Globus pallidus (tissue), 1 donor: ENCODE measurements at regions not wholly inside any gene's neighbourhood (a gene's known extent, or its start where the extent isn't known, plus 50 kb on each side); places are given as distances from the start of the nearest gene placed in this dataset.
A peak's percentile ranks its signal among the peaks of the same experiment; 100 is the strongest.

ENCODE experiments used
- DNase-seq: peaks from one replicate; pipeline ENCODE4 v3.0.0-alpha.2; 2015; ENCODE audit warnings: low spot score

DNA sequence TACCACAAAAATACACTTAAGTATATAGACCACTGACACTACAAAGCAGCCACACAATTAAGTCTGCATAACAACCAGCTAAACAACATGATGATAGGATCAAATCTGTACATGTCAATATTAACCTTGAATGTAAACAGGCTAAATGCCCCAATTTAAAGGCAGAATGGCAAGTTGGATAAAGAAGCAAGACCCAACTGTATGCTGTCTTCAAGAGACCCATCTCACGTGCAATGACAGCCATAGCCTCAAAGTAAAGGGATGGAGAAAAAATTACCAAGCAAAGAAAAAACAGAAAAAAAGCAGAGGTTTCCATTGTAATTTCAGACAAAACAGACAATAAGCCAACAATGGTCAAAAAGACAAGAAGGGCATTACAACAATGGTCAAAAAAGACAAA, 77.3 kb upstream of the APC start:
- DNase-seq: no peak

- no peak for DNase-seq
Observed at GRCh38 chr5:112663146-112663545, 74.5 kb upstream of the APC start.

GRCh38 chr5:112668016-112668415, 69.7 kb upstream of the APC start:
- no peak for DNase-seq

DNA sequence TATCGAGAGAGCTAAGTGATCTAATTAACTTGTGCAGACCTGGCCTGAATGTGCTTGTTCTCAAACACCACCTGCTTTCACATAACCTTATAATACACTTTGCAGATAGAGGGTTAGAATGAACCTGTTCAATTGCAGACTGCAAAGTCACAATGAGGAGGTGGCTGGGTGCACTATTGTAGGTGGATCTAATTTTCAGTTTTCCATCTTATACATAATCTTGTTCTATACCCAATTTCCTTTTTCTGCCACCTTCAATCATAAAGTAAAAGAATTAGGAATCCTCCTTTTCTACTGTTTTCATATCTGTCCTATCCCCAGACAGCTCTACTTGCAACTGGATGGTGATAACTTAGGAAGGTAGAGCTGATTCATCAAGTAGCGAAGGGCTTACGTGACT, 68.8 kb upstream of the APC start:
- no peak for DNase-seq

GRCh38 chr5:112669328-112669963, 68.2 kb upstream of the APC start:
- peak; percentile 26 for DNase-seq

DNA sequence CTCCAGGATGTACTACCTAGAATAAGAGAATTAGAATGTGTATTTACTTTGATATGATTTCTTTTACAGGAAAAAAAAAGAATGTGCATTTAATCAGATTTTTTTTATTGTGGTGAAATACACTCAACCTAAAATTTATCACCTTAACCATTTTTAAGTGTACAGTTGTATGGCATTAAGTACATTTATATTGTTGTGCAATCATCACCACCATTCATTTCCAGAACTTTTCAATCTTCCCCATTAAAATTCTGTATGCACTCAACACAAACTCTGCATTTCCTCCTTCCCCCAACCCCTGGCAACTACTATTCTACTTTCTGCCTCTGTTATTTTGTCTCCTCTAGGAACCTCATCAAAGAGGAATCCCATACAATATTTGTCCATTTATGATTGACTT, 66.0 kb upstream of the APC start:
- no peak for DNase-seq

GRCh38 chr5:112681481-112681908, 56.2 kb upstream of the APC start:
- no peak for DNase-seq

DNA sequence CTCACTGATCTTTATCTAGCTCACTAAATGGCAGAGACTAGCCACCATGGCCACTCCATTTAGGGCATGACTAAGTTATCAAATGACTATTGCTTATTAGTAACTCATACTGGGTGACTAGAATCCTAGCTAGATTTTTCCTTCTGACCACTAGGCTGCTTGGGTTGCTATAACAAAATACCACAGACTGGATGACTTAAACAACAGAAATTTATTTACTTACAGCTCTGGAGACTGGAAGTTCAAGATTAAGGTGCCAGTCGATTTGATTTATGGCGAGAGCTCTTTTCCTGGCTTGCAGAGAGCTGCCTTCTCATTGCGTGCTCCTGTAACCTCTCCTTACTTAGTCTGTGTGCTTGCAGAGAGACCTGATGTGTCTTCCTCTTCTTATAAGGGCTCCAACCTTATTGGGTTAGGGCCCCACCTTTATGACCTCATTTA, 55.0 kb upstream of the APC start:
- DNase-seq: no peak

DNA sequence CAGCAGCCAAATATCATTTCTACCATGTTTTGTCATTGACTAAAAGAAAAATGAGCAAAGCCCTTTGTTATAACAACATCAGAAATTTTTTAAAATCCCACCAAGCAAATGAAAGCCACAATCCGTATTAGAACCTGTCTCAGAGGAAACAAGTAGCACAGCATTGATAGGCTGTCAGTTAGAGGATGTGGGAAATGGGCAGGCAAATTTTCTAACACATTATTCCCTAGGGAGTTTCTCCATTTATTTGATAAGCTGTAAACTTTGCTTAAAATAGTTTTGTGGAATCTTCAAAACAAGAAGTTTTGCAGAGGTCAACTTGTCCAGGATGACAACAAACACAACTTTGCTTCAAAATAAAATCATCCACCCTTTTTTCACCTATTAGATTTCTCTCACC, 53.6 kb upstream of the APC start:
- DNase-seq: no peak

DNA sequence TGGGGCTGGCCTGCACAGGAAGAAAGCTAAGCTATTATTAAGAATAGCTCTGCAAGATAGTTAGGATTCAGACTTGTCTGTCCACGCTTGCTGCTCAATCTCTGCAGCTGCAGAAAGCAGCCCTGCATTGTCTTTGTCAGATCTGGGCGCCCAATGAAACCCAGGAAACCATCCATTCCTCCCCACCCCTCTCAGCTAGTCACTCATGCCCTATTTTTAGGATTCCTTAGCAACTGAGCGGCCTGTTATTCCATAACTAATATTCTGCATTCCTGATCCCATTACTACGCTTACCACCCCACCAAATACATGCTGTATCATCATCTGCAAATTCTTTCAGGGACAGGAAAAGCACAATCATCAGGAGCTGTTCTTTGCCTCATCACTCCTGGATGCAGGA, 52.9 kb upstream of the APC start:
- DNase-seq: no peak

DNA sequence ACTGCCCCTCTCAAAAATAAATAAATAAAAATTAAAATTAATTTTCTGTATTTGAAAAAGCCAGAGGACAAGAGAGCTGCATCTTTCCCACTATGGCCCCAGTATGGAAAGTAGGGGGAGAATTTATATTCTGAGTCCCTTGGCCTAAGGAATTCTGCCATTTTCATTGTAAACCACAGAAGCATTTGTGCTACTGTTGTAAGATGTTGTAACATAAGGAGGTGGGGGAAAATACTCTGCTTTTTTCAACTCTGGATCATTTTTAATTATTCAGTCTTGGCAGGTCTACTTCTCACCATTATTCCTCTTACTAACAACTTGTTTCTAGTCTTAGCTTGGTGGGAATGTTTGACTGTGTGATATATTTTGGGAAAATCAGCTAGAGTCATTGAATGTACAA, 52.3 kb upstream of the APC start:
- DNase-seq: no peak

DNA sequence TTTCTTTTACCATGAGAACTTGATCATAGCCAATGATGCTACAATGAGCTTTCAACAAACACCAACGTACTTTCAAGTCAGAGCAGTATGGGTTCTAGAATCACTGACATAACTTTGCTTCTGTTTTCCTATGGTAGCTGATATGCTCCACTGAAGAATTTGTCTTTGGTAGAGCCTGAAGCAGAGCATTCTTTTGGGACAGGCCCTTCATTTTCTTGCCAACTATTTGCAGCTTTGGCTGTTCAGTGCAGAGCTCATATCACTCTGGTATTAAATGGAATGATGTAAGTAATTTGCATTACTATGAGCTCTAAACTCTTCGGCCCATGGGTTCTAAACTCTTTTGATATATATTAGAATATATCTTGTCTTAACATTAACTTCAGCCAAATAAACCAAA, 51.8 kb upstream of the APC start:
- DNase-seq: no peak

DNA sequence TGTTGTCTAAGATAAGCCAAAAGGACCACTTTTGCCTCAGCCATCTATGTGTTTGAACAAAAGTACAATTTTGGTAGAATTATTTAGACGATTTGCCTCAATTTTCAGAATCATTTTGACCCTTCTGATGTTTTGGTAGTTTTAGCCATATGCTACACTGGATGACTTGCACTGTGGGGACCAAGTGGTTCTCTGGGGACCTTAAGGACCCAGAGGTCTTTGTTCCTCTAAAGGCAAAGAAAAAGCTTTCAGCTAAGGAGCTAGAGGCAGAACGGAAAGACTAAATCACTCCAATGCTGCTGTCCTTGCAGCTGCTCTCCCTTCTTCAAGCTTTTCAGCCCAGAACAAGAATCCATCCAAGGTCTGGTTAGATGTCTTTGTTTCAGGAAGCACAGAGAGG, 51.0 kb upstream of the APC start:
- no peak for DNase-seq

GRCh38 chr5:112687306-112687705, 50.4 kb upstream of the APC start:
- DNase-seq: no peak
